A673 (cell line): ENCODE measurements at regions not wholly inside any gene's neighbourhood (a gene's known extent, or its start where the extent isn't known, plus 50 kb on each side); places are given as distances from the start of the nearest gene placed in this dataset.

Source experiments
- EZH2 ChIP-seq: fragments of 200-600 bp; sonication (generic); IDR thresholded peaks from 2 replicates; pipeline ENCODE4 v1.6.1; 2017; ENCODE audit warnings: borderline replicate concordance, low read depth, mild to moderate bottlenecking, mixed read lengths, antibody characterized with exemption, low read length; ENCODE audit not compliant: poor library complexity, severe bottlenecking
- TF ChIP-seq, protein P1 (sequence below): fragments of 300-800, 200-600 bp; sonication (generic); conservative IDR thresholded peaks from 2 replicates; pipeline ENCODE4 v1.5.1; 2017; ENCODE audit warnings: low read depth, mild to moderate bottlenecking, antibody characterized with exemption, low read length, moderate library complexity, mixed read lengths

DNA sequence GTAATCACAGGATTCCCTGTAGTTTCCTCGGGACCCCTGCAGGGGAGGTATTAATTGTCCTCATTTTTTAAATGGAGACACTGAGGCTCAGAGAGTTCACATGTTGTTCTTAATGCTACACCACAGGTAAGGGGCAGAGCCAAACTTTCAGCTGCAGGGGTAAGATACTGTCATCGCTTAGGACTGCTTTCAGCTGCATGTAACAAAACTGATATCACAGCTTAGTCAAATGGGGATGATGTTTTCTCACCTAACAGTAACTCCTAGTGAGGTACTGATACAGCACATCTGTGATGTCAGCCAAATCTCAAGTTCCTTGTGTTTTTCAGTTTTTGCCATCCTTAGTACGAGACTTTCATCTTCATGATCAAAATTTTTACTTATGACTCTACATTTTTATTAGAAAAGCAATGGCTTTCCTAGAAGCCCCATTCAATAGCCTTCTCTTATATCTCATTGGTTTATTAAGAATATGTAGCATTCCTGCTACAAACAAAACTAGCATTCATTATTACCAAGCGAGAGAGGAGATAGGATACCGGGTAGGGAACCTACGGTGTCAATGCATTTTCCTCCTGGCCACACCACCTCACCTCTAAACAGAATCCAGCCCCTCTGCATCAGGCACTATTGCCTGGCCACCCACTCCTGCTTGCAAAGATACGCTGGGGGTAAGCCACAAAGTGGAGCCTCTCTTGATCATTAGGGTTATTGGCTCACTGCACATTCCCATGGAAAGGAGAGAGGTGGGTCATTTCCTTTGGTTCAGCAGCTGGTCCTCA lies 557.5 kb downstream of the CD83 start:
- TF ChIP-seq, protein P1, sequence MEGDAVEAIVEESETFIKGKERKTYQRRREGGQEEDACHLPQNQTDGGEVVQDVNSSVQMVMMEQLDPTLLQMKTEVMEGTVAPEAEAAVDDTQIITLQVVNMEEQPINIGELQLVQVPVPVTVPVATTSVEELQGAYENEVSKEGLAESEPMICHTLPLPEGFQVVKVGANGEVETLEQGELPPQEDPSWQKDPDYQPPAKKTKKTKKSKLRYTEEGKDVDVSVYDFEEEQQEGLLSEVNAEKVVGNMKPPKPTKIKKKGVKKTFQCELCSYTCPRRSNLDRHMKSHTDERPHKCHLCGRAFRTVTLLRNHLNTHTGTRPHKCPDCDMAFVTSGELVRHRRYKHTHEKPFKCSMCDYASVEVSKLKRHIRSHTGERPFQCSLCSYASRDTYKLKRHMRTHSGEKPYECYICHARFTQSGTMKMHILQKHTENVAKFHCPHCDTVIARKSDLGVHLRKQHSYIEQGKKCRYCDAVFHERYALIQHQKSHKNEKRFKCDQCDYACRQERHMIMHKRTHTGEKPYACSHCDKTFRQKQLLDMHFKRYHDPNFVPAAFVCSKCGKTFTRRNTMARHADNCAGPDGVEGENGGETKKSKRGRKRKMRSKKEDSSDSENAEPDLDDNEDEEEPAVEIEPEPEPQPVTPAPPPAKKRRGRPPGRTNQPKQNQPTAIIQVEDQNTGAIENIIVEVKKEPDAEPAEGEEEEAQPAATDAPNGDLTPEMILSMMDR: no peak
- TF ChIP-seq EZH2: no peak
